Rectal smooth muscle tissue (tissue), 1 donor: ENCODE measurements at regions not wholly inside any gene's neighbourhood (a gene's known extent, or its start where the extent isn't known, plus 50 kb on each side); places are given as distances from the start of the nearest gene placed in this dataset.

Source experiments
- H3K27ac ChIP-seq: one replicate; pipeline ENCODE4 v1.7.0; 2013; ENCODE audit warnings: low read depth, low read length, inconsistent platforms
- H3K27me3 ChIP-seq: one replicate; pipeline ENCODE4 v1.7.0; 2013; ENCODE audit warnings: low read length; ENCODE audit not compliant: control insufficient read depth, insufficient read depth
- H3K36me3 ChIP-seq: one replicate; pipeline ENCODE4 v1.7.0; 2013; ENCODE audit warnings: low read length; ENCODE audit not compliant: control insufficient read depth, insufficient read depth
- H3K4me1 ChIP-seq: one replicate; pipeline ENCODE4 v1.7.0; 2013; ENCODE audit warnings: low read length; ENCODE audit not compliant: control insufficient read depth, insufficient read depth
- H3K4me3 ChIP-seq: one replicate; pipeline ENCODE4 v1.7.0; 2013; ENCODE audit warnings: low read length
- H3K9ac ChIP-seq: one replicate; pipeline ENCODE4 v1.7.0; 2013; ENCODE audit warnings: low read length

GRCh38 chr10:124263726-124264125 lies 155.0 kb downstream of the OAT start:
- Histone ChIP-seq H3K4me1 (no peaks in the 10 kb centered on the region), H3K9ac (no peak overlapping the region), H3K27me3 (no peaks in the 10 kb centered on the region), H3K36me3 (no peaks in the 10 kb centered on the region), H3K4me3 (no peak overlapping the region), H3K27ac (no peak overlapping the region)

GRCh38 chr10:124262971-124263370 lies 155.8 kb downstream of the OAT start:
- H3K4me3 ChIP-seq, result no peak overlapping the region
- no peaks in the 10 kb centered on the region for H3K36me3 ChIP-seq
- no peak overlapping the region for H3K27ac ChIP-seq
- H3K27me3 ChIP-seq, result no peaks in the 10 kb centered on the region
- H3K9ac ChIP-seq, result no peak overlapping the region
- peaks cover 3% of the 10 kb centered on the region for H3K4me1 ChIP-seq

GRCh38 chr10:124262234-124262865 lies 156.4 kb downstream of the OAT start:
- Histone ChIP-seq H3K4me1 (peaks cover 7% of the 10 kb centered on the region), H3K27me3 (no peaks in the 10 kb centered on the region), H3K36me3 (no peaks in the 10 kb centered on the region), H3K4me3 (no peak overlapping the region), H3K27ac (no peak overlapping the region), H3K9ac (no peak overlapping the region)

- no peak overlapping the region for H3K27ac ChIP-seq
- no peak overlapping the region for H3K4me3 ChIP-seq
- no peaks in the 10 kb centered on the region for H3K36me3 ChIP-seq
- H3K27me3 ChIP-seq, result no peaks in the 10 kb centered on the region
- H3K4me1 ChIP-seq, result peaks cover 21% of the 10 kb centered on the region
- no peak overlapping the region for H3K9ac ChIP-seq
Measured at GRCh38 chr10:124259139-124259825, 159.4 kb downstream of the OAT start.

- Histone ChIP-seq H3K27me3 (no peaks in the 10 kb centered on the region), H3K27ac (no peak overlapping the region), H3K4me3 (no peak overlapping the region), H3K36me3 (no peaks in the 10 kb centered on the region), H3K4me1 (peaks cover 21% of the 10 kb centered on the region), H3K9ac (no peak overlapping the region)
Measured at GRCh38 chr10:124257781-124258180, 160.9 kb downstream of the OAT start.

- H3K9ac ChIP-seq, result no peak overlapping the region
- H3K4me1 ChIP-seq, result peaks cover 21% of the 10 kb centered on the region
- no peak overlapping the region for H3K4me3 ChIP-seq
- H3K27me3 ChIP-seq, result no peaks in the 10 kb centered on the region
- H3K36me3 ChIP-seq, result no peaks in the 10 kb centered on the region
- H3K27ac ChIP-seq, result peak overlapping the region; percentile 76
Measured at GRCh38 chr10:124256151-124256550, 162.6 kb downstream of the OAT start.

- H3K4me1 ChIP-seq, result peaks cover 21% of the 10 kb centered on the region
- no peaks in the 10 kb centered on the region for H3K27me3 ChIP-seq
- no peaks in the 10 kb centered on the region for H3K36me3 ChIP-seq
- no peak overlapping the region for H3K4me3 ChIP-seq
- no peak overlapping the region for H3K9ac ChIP-seq
- peak overlapping the region; percentile 76 for H3K27ac ChIP-seq
Measured at GRCh38 chr10:124255556-124255955, 162.2 kb upstream of the CHST15 start.

- Histone ChIP-seq H3K27ac (peak overlapping the region; percentile 71), H3K4me1 (peaks cover 21% of the 10 kb centered on the region), H3K9ac (no peak overlapping the region), H3K4me3 (no peak overlapping the region), H3K27me3 (no peaks in the 10 kb centered on the region), H3K36me3 (no peaks in the 10 kb centered on the region)
Measured at GRCh38 chr10:124254490-124254889, 161.1 kb upstream of the CHST15 start.

- H3K27ac ChIP-seq, result no peak overlapping the region
- peaks cover 19% of the 10 kb centered on the region for H3K4me1 ChIP-seq
- H3K36me3 ChIP-seq, result no peaks in the 10 kb centered on the region
- no peak overlapping the region for H3K9ac ChIP-seq
- no peaks in the 10 kb centered on the region for H3K27me3 ChIP-seq
- H3K4me3 ChIP-seq, result no peak overlapping the region
Measured at GRCh38 chr10:124253006-124253405, 159.6 kb upstream of the CHST15 start.

- Histone ChIP-seq H3K4me1 (peaks cover 15% of the 10 kb centered on the region), H3K27ac (no peak overlapping the region), H3K4me3 (no peak overlapping the region)
Measured at GRCh38 chr10:124252097-124252715, 158.8 kb upstream of the CHST15 start.

GRCh38 chr10:124251317-124252065 lies 158.1 kb upstream of the CHST15 start:
- Histone ChIP-seq H3K27ac (no peak overlapping the region), H3K36me3 (no peaks in the 10 kb centered on the region), H3K27me3 (no peaks in the 10 kb centered on the region), H3K4me3 (no peak overlapping the region), H3K9ac (no peak overlapping the region), H3K4me1 (peaks cover 15% of the 10 kb centered on the region)

More at GRCh38 chr10:124252097-124252715, 158.8 kb upstream of the CHST15 start:
- Histone ChIP-seq H3K27me3 (no peaks in the 10 kb centered on the region), H3K36me3 (no peaks in the 10 kb centered on the region), H3K9ac (no peak overlapping the region)

- H3K4me3 ChIP-seq, result no peak overlapping the region
- no peak overlapping the region for H3K9ac ChIP-seq
- H3K27ac ChIP-seq, result no peak overlapping the region
- H3K4me1 ChIP-seq, result peaks cover 5% of the 10 kb centered on the region
- H3K36me3 ChIP-seq, result no peaks in the 10 kb centered on the region
- no peaks in the 10 kb centered on the region for H3K27me3 ChIP-seq
Measured at GRCh38 chr10:124250506-124250905, 157.1 kb upstream of the CHST15 start.
